PC-9 (cell line): ENCODE measurements at regions not wholly inside any gene's neighbourhood (a gene's known extent, or its start where the extent isn't known, plus 50 kb on each side); places are given as distances from the start of the nearest gene placed in this dataset.

ENCODE experiments used
- CTCF ChIP-seq: fragments of 200-600 bp; sonication (generic); conservative IDR thresholded peaks from 2 replicates; pipeline ENCODE4 v1.6.1; 2017; ENCODE audit warnings: mixed run types, antibody characterized with exemption, mild to moderate bottlenecking, moderate library complexity
- EZH2 ChIP-seq: fragments of 200-600 bp; sonication (generic); IDR thresholded peaks from 2 replicates; pipeline ENCODE4 v1.8.0; 2017; ENCODE audit warnings: antibody characterized with exemption, low read depth

- TF ChIP-seq CTCF = no peak
- no peak for TF ChIP-seq EZH2
These were observed 157.2 kb downstream of the RNF152 start for GRCh38 chr18:61735564-61736102.
